HG03460 (cell line): ENCODE measurements at regions not wholly inside any gene's neighbourhood (a gene's known extent, or its start where the extent isn't known, plus 50 kb on each side); places are given as distances from the start of the nearest gene placed in this dataset.
A peak's percentile ranks its signal among the peaks of the same experiment; 100 is the strongest.

Source experiments
- ATAC-seq: cut with Tn5 transposase; IDR thresholded peaks from one replicate; pipeline ENCODE4 v1.9.1; 2021; ENCODE audit not compliant: unreplicated experiment

GRCh38 chr7:140242057-140243031, 65.6 kb upstream of the KDM7A start:
- ATAC-seq = peak; percentile 70

- no peak for ATAC-seq
Measured at GRCh38 chr7:140239653-140239935, 62.8 kb upstream of the KDM7A start.

GRCh38 chr7:140238778-140239652, 62.2 kb upstream of the KDM7A start:
- ATAC-seq = no peak

DNA sequence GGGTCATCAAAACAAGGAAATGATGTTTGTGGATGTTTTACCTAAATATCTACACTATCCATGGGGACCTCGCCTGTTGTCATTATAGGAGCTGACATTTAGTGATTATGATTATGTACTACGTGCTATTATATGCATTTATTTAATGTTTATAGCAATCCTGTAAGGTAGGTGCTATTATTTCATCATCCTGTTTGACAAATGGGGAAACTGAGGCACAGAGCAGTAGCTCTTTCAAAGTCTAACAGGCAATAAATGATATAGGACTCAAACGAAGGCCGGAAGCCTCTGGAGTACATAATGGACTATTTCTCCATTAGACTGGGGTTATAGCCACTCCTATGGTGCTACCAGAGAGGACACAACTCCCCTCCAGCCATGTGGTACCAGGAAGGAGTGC, 60.6 kb upstream of the KDM7A start:
- no peak for ATAC-seq

- ATAC-seq = no peak
Measured at GRCh38 chr7:140236626-140237025, 59.8 kb upstream of the KDM7A start.

DNA sequence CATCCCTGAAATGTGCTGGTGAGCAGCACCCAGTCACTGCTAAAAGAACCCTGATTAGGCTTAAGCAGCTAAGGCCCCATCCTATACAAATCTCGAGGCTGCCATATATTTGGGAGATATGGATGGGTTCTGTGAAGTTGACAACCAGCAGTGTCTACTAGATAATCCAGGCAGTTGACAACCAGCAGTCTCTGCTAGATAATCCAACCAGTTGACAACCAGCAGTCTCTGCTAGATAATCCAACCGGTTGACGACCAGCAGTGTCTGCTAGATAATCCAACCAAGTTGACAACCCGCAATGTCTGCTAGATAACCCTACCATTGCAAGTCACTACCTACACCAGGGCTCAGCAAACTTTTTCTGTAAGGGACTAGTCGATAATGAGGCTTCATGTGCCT, 58.3 kb upstream of the KDM7A start:
- ATAC-seq = no peak

- no peak for ATAC-seq
Measured at GRCh38 chr7:140232957-140233917, 56.5 kb upstream of the KDM7A start.

DNA sequence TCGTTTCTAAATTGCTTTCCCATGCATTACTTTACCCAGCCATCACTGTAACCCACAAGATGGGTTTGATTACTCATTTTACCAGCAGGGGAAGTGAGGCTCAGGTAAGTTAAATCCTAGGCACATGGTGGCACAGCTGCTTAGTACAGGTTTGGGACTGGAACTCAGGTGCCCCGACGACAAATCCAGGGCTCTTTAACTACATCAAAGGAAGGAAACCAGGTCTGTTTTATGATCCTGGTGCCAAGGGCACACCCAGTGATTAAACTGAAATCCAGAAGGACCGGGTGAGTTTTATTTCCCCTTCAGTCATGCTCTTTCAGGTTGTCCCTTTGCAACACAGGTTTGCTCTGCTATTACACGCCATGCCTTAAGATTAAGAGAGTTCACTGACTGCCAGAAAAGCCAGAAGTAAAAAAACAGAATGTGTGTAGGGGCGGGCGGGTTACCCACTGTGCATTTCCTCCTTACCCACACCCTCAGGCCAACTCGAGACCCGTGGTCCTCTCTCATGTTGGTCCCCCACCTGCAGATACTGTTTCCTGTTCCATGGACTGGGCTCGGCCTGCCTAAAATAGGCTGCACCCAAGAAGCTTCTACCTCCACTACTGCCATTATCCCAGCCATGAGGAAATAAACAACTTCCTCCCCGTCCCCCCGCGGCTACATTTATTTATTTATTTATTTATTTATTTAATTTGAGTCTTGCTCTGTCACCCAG, 55.1 kb upstream of the KDM7A start:
- ATAC-seq = no peak

DNA sequence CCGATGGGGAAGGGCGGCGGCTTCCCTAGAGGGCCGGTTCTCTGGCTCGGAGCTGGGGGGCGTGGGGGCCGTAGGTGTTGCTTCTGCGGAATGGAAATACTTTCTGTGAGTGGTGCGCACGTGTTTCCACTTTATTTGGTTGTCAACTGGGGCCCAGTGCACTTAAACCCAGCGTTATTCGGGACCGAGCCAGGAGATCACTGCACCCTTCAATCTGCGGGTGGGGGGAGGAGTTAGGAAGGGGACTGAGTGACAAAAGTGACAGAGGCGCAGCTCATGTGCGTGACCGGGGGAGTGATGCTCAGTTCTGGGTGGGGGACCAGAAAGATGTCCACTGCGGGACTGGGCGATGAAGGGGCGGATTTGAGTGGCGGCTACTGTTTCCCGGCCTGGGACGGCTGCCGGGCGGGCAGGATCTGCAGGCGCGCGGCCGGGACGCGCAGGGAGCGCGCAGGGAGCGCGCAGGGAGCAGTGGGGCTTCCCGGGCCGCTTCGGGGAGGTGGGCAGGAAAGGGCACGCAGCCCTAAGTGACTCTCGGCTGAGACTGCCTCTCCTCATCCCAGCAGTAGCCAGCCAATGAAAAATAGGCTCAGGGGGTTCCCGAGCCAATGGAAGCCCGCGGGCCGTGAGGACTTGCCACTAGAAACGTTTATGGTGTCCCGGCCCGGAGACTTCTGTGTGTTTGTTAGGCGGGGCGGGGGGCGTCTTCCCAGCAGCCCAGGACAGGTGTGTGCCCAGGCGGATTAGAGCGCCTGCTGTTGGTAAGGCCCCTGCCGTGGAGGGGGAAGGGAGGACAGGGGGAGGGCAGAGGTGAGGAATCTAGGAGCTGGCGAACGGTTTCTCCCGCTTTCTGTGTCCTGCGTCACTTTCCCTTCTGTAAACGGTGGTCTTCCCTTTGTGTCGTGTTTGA, 54.3 kb upstream of the KDM7A start:
- ATAC-seq = no peak

DNA sequence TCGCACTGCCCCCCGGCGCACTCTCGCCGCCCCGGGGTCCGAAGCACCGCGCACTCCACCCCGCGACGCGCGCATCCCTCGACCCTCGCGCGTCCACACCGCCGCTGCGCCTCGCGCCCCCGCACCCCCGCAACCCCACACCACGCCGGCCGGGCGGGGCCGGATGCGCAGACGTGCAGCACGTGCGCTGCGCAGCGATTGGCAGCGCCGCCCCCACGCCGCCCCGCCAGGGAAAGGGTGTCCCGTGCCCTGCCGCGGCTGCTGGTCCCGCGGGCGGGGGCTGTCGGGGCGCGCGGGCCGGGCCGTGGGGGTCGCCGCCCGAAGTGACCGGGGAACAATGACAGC, 53.7 kb upstream of the KDM7A start:
- ATAC-seq = peak; percentile 30

GRCh38 chr7:140229591-140230515, 53.1 kb upstream of the KDM7A start:
- ATAC-seq = peak; percentile 38

- ATAC-seq = no peak
Measured at GRCh38 chr7:140229101-140229525, 52.3 kb upstream of the KDM7A start.
